Gastrocnemius medialis (tissue), 4 donors: ENCODE measurements at regions not wholly inside any gene's neighbourhood (a gene's known extent, or its start where the extent isn't known, plus 50 kb on each side); places are given as distances from the start of the nearest gene placed in this dataset.

Experiments
- POLR2A ChIP-seq, 2 donors: fragments of 450-650 bp; IDR thresholded peaks; one replicate each; pipeline ENCODE4 v1.6.1; 2017; ENCODE audit warnings: antibody characterized with exemption in 2 of 2, mild to moderate bottlenecking in 2 of 2, moderate library complexity in 2 of 2
- TF ChIP-seq, protein P1 (sequence below), 5 experiments: fragments of 450-650 bp in 3 of 5; fragments of 200-600 bp in 2 of 5; sonication (generic) in 2 of 5; IDR thresholded peaks in 4 of 5; conservative IDR thresholded peaks in 1 of 5; 1 replicate in 4 of 5; 2 replicates in 1 of 5; pipeline ENCODE4 v1.5.1; 2016 to 2019; ENCODE audit warnings: antibody characterized with exemption in 5 of 5, mild to moderate bottlenecking in 3 of 5, moderate library complexity in 3 of 5

DNA sequence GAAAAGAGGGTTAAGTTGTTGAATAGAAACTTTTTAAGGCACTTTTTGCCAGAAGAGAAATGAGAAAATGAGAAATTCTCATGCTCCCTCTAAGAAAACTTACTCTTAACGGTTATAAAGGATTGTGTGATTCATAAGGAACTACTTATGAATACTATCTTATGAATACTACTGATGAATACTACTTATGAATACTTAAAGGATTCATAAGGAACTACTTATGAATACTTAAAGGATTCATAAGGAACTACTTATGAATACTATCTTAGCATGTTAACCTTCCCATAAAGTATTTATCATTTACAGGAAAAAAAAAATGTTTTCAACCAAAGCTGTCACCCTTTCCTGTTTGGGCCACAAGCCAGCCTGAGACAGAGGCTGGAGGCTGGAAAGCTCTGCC, 53.1 kb upstream of the UCN3 start:
- TF ChIP-seq, protein P1, sequence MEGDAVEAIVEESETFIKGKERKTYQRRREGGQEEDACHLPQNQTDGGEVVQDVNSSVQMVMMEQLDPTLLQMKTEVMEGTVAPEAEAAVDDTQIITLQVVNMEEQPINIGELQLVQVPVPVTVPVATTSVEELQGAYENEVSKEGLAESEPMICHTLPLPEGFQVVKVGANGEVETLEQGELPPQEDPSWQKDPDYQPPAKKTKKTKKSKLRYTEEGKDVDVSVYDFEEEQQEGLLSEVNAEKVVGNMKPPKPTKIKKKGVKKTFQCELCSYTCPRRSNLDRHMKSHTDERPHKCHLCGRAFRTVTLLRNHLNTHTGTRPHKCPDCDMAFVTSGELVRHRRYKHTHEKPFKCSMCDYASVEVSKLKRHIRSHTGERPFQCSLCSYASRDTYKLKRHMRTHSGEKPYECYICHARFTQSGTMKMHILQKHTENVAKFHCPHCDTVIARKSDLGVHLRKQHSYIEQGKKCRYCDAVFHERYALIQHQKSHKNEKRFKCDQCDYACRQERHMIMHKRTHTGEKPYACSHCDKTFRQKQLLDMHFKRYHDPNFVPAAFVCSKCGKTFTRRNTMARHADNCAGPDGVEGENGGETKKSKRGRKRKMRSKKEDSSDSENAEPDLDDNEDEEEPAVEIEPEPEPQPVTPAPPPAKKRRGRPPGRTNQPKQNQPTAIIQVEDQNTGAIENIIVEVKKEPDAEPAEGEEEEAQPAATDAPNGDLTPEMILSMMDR (IDR thresholded peaks at IDR 0.05 in 4 of 5, conservative IDR thresholded peaks at IDR 0.05 in 1 of 5) = no peak
- TF ChIP-seq POLR2A (IDR thresholded peaks at IDR 0.05) = no peak
